Fibroblast of mammary gland (primary cell): ENCODE measurements at regions not wholly inside any gene's neighbourhood (a gene's known extent, or its start where the extent isn't known, plus 50 kb on each side); places are given as distances from the start of the nearest gene placed in this dataset.
A peak's percentile ranks its signal among the peaks of the same experiment; 100 is the strongest.

Experiments
- DNase-seq: peaks from one replicate; pipeline ENCODE4 v3.0.0-alpha.2; 2010; ENCODE audit warnings: low read depth
- H3K4me3 ChIP-seq: 2 replicates; pipeline ENCODE4 v1.5.1; 2011; ENCODE audit warnings: low read depth, mild to moderate bottlenecking, low read length, moderate library complexity; ENCODE audit not compliant: control insufficient read depth
- CTCF ChIP-seq: conservative IDR thresholded peaks from 2 replicates; pipeline ENCODE4 v1.5.1; 2011; ENCODE audit warnings: low read depth, low read length, inconsistent platforms; ENCODE audit not compliant: control insufficient read depth, insufficient read depth

- no peak for TF ChIP-seq CTCF
- no peak for DNase-seq
- no peak overlapping the region for H3K4me3 ChIP-seq
These were observed 104.0 kb upstream of the CARMIL1 start for GRCh38 chr6:25175196-25175595.

GRCh38 chr6:25175681-25176080 lies 103.5 kb upstream of the CARMIL1 start:
- no peak for DNase-seq
- no peak for TF ChIP-seq CTCF
- H3K4me3 ChIP-seq, result no peak overlapping the region

- TF ChIP-seq CTCF, result no peak
- H3K4me3 ChIP-seq, result no peak overlapping the region
- DNase-seq, result no peak
These were observed 102.7 kb upstream of the CARMIL1 start for GRCh38 chr6:25176466-25176865.

- no peak for TF ChIP-seq CTCF
- DNase-seq, result no peak
- H3K4me3 ChIP-seq, result no peak overlapping the region
These were observed 101.6 kb upstream of the CARMIL1 start for GRCh38 chr6:25177500-25178028.

GRCh38 chr6:25178336-25179035 lies 100.7 kb upstream of the CARMIL1 start:
- no peak overlapping the region for H3K4me3 ChIP-seq
- DNase-seq, result no peak
- TF ChIP-seq CTCF, result no peak

- no peak for TF ChIP-seq CTCF
- peak; percentile 85 for DNase-seq
- H3K4me3 ChIP-seq, result no peak overlapping the region
These were observed 100.0 kb upstream of the CARMIL1 start for GRCh38 chr6:25179051-25179778.
